Activated CD8-positive, alpha-beta memory T cell treated with anti-CD3 and anti-CD28 coated beads, Interleukin-2, amount 50 U/mL, for 1 hour (primary cell): ENCODE measurements at regions not wholly inside any gene's neighbourhood (a gene's known extent, or its start where the extent isn't known, plus 50 kb on each side); places are given as distances from the start of the nearest gene placed in this dataset.

Source experiments
- DNase-seq: peaks from one replicate; pipeline ENCODE4 v3.0.0-alpha.2; 2020; ENCODE audit errors: extremely low read depth

- no peak for DNase-seq
These were observed 260.5 kb upstream of the KLF14 start for GRCh38 chr7:130994378-130995115.

- DNase-seq, result no peak
These were observed 261.5 kb upstream of the KLF14 start for GRCh38 chr7:130995252-130996081.

GRCh38 chr7:130996205-130996832 is 262.3 kb upstream of the KLF14 start:
- DNase-seq, result no peak

GRCh38 chr7:130996833-130997231 is 262.8 kb upstream of the KLF14 start:
- DNase-seq, result no peak

- DNase-seq, result no peak
These were observed 265.1 kb upstream of the KLF14 start for GRCh38 chr7:130998993-130999602.

GRCh38 chr7:130999926-131000325 is 265.9 kb upstream of the KLF14 start:
- DNase-seq, result no peak

- no peak for DNase-seq
These were observed 266.4 kb upstream of the KLF14 start for GRCh38 chr7:131000389-131000788.

- no peak for DNase-seq
These were observed 266.9 kb upstream of the KLF14 start for GRCh38 chr7:131000873-131001272.

- DNase-seq, result no peak
These were observed 268.6 kb upstream of the KLF14 start for GRCh38 chr7:131002600-131002999.

GRCh38 chr7:131003634-131004033 is 269.6 kb upstream of the KLF14 start:
- no peak for DNase-seq

GRCh38 chr7:131004371-131004770 is 270.4 kb upstream of the KLF14 start:
- DNase-seq, result no peak

- DNase-seq, result no peak
These were observed 273.7 kb upstream of the KLF14 start for GRCh38 chr7:131007439-131008330.

- no peak for DNase-seq
These were observed 275.1 kb upstream of the KLF14 start for GRCh38 chr7:131008840-131009711.

- no peak for DNase-seq
These were observed 276.2 kb upstream of the KLF14 start for GRCh38 chr7:131010029-131010716.

- DNase-seq, result no peak
These were observed 276.9 kb upstream of the KLF14 start for GRCh38 chr7:131010717-131011431.

GRCh38 chr7:131011432-131011742 is 277.4 kb upstream of the KLF14 start:
- DNase-seq, result no peak

- no peak for DNase-seq
These were observed 278.0 kb upstream of the KLF14 start for GRCh38 chr7:131011976-131012375.

GRCh38 chr7:131012477-131013031 is 278.5 kb upstream of the KLF14 start:
- no peak for DNase-seq

GRCh38 chr7:131013716-131014115 is 279.7 kb upstream of the KLF14 start:
- no peak for DNase-seq
